Type B pancreatic cell (in vitro differentiated cells): ENCODE measurements at regions not wholly inside any gene's neighbourhood (a gene's known extent, or its start where the extent isn't known, plus 50 kb on each side); places are given as distances from the start of the nearest gene placed in this dataset.
A peak's percentile ranks its signal among the peaks of the same experiment; 100 is the strongest.

Experiments
- DNase-seq: peaks from one replicate; pipeline ENCODE4 v3.0.0; 2021; ENCODE audit warnings: mixed read lengths; ENCODE audit not compliant: unreplicated experiment; ENCODE audit errors: extremely low spot score
- H3K27ac Mint-ChIP-seq: 2 replicates; pipeline ENCODE4 v1.8.0; 2021; ENCODE audit warnings: mild to moderate bottlenecking, mixed read lengths
- H3K27me3 Mint-ChIP-seq: 2 replicates; pipeline ENCODE4 v1.8.0; 2021; ENCODE audit warnings: mixed read lengths
- H3K36me3 Mint-ChIP-seq: 2 replicates; pipeline ENCODE4 v1.8.0; 2021; ENCODE audit warnings: mixed read lengths
- H3K4me1 Mint-ChIP-seq: one replicate; pipeline ENCODE4 v1.8.0; 2021; ENCODE audit warnings: mixed read lengths; ENCODE audit not compliant: unreplicated experiment
- H3K4me3 Mint-ChIP-seq: 2 replicates; pipeline ENCODE4 v1.8.0; 2021; ENCODE audit warnings: mild to moderate bottlenecking, mixed read lengths
- H3K9me3 Mint-ChIP-seq: 2 replicates; pipeline ENCODE4 v1.8.0; 2021; ENCODE audit warnings: mixed read lengths
- TF ChIP-seq, protein P1 (sequence below): fragments of 200-600 bp; sonication (generic); conservative IDR thresholded peaks from 2 replicates; pipeline ENCODE4 v1.5.0; 2021; ENCODE audit warnings: antibody characterized with exemption, mild to moderate bottlenecking

DNA sequence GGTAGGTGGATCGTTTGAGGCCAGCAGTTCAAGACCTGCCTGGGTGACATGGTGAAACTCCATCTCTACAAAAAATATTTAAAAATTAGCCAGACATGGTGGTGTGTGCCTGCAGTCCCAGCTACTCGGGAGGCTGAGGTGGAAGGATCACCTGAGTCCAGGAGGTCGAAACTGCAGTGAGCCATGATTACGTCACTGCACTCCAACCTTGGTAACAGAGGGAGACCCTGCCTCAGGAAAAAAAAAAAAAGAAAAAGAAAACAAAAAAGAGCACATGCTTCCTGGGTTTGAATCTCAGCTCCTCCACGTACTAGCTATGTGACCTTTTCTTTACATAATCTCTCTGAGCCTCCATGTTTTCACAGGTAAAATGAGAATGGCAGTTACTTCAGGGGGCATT lies 86.3 kb upstream of the CALM2 start:
- Mint-ChIP-seq H3K27ac (no peak overlapping the region), H3K9me3 (no peaks in the 10 kb centered on the region), H3K36me3 (no peaks in the 10 kb centered on the region), H3K4me3 (no peak overlapping the region), H3K27me3 (peaks cover 3% of the 10 kb centered on the region), H3K4me1 (peaks cover 13% of the 10 kb centered on the region)
- DNase-seq = no peak
- TF ChIP-seq, protein P1, sequence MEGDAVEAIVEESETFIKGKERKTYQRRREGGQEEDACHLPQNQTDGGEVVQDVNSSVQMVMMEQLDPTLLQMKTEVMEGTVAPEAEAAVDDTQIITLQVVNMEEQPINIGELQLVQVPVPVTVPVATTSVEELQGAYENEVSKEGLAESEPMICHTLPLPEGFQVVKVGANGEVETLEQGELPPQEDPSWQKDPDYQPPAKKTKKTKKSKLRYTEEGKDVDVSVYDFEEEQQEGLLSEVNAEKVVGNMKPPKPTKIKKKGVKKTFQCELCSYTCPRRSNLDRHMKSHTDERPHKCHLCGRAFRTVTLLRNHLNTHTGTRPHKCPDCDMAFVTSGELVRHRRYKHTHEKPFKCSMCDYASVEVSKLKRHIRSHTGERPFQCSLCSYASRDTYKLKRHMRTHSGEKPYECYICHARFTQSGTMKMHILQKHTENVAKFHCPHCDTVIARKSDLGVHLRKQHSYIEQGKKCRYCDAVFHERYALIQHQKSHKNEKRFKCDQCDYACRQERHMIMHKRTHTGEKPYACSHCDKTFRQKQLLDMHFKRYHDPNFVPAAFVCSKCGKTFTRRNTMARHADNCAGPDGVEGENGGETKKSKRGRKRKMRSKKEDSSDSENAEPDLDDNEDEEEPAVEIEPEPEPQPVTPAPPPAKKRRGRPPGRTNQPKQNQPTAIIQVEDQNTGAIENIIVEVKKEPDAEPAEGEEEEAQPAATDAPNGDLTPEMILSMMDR = no peak

DNA sequence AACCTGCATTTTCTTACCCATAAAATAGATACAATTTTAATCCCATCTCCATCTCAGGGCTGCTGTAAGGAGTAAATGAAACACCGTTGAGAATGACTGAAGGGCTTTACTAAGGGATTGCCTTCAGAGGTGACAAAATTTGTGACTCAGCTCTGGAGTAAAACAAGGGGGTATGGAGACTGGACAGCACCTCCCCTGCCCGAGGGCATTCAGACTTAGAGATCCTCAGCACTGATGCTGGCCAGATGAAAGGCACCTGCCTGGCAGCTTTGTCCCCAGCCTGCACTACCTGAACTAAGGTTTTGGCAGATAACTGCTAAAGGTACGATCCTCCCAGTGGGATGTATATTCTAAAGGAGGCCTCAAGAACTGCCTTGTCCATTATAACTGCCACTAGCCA lies 84.7 kb upstream of the CALM2 start:
- TF ChIP-seq, protein P1 = no peak
- Mint-ChIP-seq H3K27ac (no peak overlapping the region), H3K36me3 (no peaks in the 10 kb centered on the region), H3K27me3 (peaks cover 3% of the 10 kb centered on the region), H3K4me1 (peaks cover 21% of the 10 kb centered on the region), H3K9me3 (no peaks in the 10 kb centered on the region), H3K4me3 (no peak overlapping the region)
- DNase-seq = no peak

DNA sequence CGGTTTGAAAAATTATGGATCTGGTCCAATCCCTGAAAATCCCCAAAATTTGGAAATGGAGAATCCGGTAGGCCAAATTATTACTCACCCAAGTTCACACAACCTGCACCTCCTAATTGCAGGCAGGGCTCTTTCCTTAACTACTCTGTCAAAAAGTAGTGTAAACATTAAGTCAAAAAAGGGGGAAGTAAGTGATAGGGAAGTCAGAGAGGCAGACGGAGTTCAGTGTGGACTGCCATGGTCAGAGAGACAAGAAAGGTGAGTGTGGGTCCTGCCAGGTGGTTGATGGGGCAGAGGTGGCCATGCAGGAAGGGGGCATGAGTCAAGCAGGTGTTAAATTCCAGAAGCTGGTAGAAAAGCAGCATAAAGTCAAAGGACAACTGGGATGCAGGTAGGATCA lies 83.5 kb upstream of the CALM2 start:
- TF ChIP-seq, protein P1 = no peak
- no peaks in the 10 kb centered on the region for H3K9me3 Mint-ChIP-seq
- no peak overlapping the region for H3K4me3 Mint-ChIP-seq
- peaks cover 3% of the 10 kb centered on the region for H3K27me3 Mint-ChIP-seq
- no peak for DNase-seq
- H3K4me1 Mint-ChIP-seq = peaks cover 17% of the 10 kb centered on the region
- H3K36me3 Mint-ChIP-seq = no peaks in the 10 kb centered on the region
- H3K27ac Mint-ChIP-seq = no peak overlapping the region

DNA sequence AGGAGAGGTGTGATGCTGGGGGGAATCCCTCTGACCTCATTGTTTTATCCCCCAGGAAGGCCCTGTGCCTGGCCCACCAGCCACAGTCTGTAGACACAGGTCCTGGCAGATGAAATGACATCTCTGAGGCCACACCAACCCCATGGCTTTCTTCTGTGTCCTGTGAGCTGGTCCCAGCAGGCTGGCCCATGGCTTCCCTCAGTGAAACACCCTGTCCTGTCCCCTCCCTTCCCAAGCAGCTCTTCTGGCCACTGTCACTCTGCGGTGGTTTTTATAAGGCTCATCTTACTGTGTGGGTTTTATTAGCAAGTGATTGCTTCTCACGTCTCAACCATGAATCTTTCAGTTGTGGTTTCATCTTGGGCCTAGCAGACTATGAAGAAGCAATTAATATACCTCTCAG lies 81.6 kb upstream of the CALM2 start:
- Mint-ChIP-seq H3K36me3 (no peaks in the 10 kb centered on the region), H3K27ac (no peak overlapping the region), H3K27me3 (peaks cover 1% of the 10 kb centered on the region), H3K4me1 (peaks cover 17% of the 10 kb centered on the region), H3K4me3 (no peak overlapping the region), H3K9me3 (no peaks in the 10 kb centered on the region)
- TF ChIP-seq, protein P1 = no peak
- no peak for DNase-seq

DNA sequence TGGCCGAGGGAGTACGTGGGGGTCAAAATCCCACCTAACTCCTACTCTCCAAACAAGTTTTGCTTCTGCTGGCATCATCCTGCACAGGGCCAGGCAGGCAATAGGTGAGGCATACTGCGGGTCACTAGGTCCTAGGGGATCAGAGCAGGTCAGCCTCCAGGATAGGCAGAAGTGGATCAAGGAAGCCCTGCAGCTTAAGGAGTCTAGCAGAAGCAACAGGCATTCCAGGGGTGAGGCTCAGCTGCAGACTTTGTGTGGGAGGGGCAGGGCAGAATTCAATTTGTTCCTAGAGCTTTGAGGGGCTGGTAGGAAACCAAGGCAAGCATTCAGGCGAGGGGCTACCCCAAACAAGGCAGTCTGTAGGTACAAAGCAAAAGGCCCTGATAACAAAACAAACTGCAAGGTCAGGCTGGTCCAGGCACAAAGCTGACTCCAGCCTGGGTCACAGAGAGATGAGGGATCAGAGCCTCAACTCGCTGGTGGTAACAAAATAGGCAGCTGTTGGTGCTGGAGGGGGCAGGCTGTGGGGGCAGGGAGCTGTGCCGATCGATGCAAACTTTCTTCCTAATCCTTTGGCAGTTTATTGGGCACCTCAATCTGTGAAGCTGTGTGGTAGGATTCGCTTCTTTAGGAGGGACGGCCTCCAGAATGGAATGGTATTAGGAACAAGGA lies 80.2 kb upstream of the CALM2 start:
- Mint-ChIP-seq H3K27me3 (no peaks in the 10 kb centered on the region), H3K9me3 (no peaks in the 10 kb centered on the region), H3K4me3 (no peak overlapping the region), H3K4me1 (peaks cover 14% of the 10 kb centered on the region), H3K27ac (peak overlapping the region; percentile 67), H3K36me3 (no peaks in the 10 kb centered on the region)
- TF ChIP-seq, protein P1 = no peak
- no peak for DNase-seq

DNA sequence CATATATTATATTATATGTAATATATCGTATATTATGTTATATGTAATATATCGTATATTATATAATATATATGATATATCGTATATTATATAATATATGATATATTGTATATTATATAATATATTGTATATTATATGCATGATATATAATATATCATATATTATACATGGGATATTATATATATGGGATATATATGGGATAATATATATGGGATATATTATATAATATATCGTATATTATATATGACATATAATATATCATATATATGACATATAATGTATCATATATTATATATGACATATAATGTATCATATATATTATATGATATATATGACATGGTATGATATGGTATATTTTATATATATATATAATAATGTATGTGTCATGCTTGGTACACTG lies 79.5 kb upstream of the CALM2 start:
- Mint-ChIP-seq H3K4me3 (no peak overlapping the region), H3K9me3 (no peaks in the 10 kb centered on the region), H3K27me3 (no peaks in the 10 kb centered on the region), H3K4me1 (peaks cover 14% of the 10 kb centered on the region), H3K27ac (no peak overlapping the region), H3K36me3 (no peaks in the 10 kb centered on the region)
- no peak for DNase-seq
- TF ChIP-seq, protein P1 = no peak
